ENCODE measurements at regions not wholly inside any gene's neighbourhood (a gene's known extent, or its start where the extent isn't known, plus 50 kb on each side); places are given as distances from the start of the nearest gene placed in this dataset.

- Histone ChIP-seq H3K9me2 (ENCODE audit: insufficient read depth, low read length) (no peaks in the 10 kb centered on the region), H4K20me1 (ENCODE audit: insufficient read depth) (no peaks in the 10 kb centered on the region), H2AFZ (ENCODE audit: low read depth, low read length) (no peak overlapping the region), H3K4me3 (ENCODE audit: low read length) (no peak overlapping the region), H3F3A (ENCODE audit: insufficient read depth, low read length, poor library complexity, severe bottlenecking) (no peaks in the 10 kb centered on the region), H3K4me2 (ENCODE audit: low read length) (no peak overlapping the region), H3K27me3 (ENCODE audit: insufficient read depth, low read depth, low read length) (no peaks in the 10 kb centered on the region), H3K9ac (ENCODE audit: low read length) (no peak overlapping the region), H3K36me3 (ENCODE audit: insufficient read depth, low read length) (no peaks in the 10 kb centered on the region), H3K9me3 (ENCODE audit: low read length) (no peaks in the 10 kb centered on the region), H3K79me2 (replicated peaks; ENCODE audit: insufficient read depth, low read length) (no peaks in the 10 kb centered on the region), H3K27ac (ENCODE audit: low read length) (no peak overlapping the region)
- TF ChIP-seq MXI1 (conservative IDR thresholded peaks at IDR 0.05; ENCODE audit: poor library complexity, severe bottlenecking) (no peak), POLR2AphosphoS5 (IDR thresholded peaks at IDR 0.05) (no peak), SMC3 (conservative IDR thresholded peaks at IDR 0.05; ENCODE audit: poor library complexity) (no peak), REST (IDR thresholded peaks at IDR 0.05; ENCODE audit: borderline replicate concordance) (no peak), TAF1 (IDR thresholded peaks at IDR 0.05; ENCODE audit: low read depth) (no peak), RAD21 (conservative IDR thresholded peaks at IDR 0.05) (no peak), EP300 (conservative IDR thresholded peaks at IDR 0.05; ENCODE audit: poor library complexity, severe bottlenecking) (no peak)
Measured at GRCh38 chr2:45069684-45070083, 60.4 kb upstream of the SIX2 start.

GRCh38 chr2:45068571-45069140, 59.4 kb upstream of the SIX2 start:
- Histone ChIP-seq H3F3A (ENCODE audit: insufficient read depth, low read length, poor library complexity, severe bottlenecking) (no peaks in the 10 kb centered on the region), H2AFZ (ENCODE audit: low read depth, low read length) (no peak overlapping the region), H3K9me3 (ENCODE audit: low read length) (no peaks in the 10 kb centered on the region), H3K36me3 (ENCODE audit: insufficient read depth, low read length) (no peaks in the 10 kb centered on the region), H3K27ac (ENCODE audit: low read length) (no peak overlapping the region), H3K9ac (ENCODE audit: low read length) (no peak overlapping the region), H3K9me2 (ENCODE audit: insufficient read depth, low read length) (no peaks in the 10 kb centered on the region), H4K20me1 (ENCODE audit: insufficient read depth) (no peaks in the 10 kb centered on the region), H3K4me2 (ENCODE audit: low read length) (no peak overlapping the region), H3K4me3 (ENCODE audit: low read length) (no peak overlapping the region), H3K27me3 (ENCODE audit: insufficient read depth, low read depth, low read length) (no peaks in the 10 kb centered on the region), H3K79me2 (replicated peaks; ENCODE audit: insufficient read depth, low read length) (no peaks in the 10 kb centered on the region)
- no peak for TF ChIP-seq RAD21 (conservative IDR thresholded peaks at IDR 0.05)
- no peak for TF ChIP-seq REST (IDR thresholded peaks at IDR 0.05; ENCODE audit: borderline replicate concordance)
- no peak for TF ChIP-seq POLR2AphosphoS5 (IDR thresholded peaks at IDR 0.05)
- TF ChIP-seq TAF1 (IDR thresholded peaks at IDR 0.05; ENCODE audit: low read depth), result no peak
- TF ChIP-seq EZH2 (IDR thresholded peaks at IDR 0.05; ENCODE audit: borderline replicate concordance, insufficient read depth, low read length, poor library complexity, severe bottlenecking), result no peak
